Endodermal cell (in vitro differentiated cells): ENCODE measurements at regions not wholly inside any gene's neighbourhood (a gene's known extent, or its start where the extent isn't known, plus 50 kb on each side); places are given as distances from the start of the nearest gene placed in this dataset.
A peak's percentile ranks its signal among the peaks of the same experiment; 100 is the strongest.

Experiments used
- DNase-seq: peaks from one replicate; pipeline ENCODE4 v3.0.0-alpha.2; 2017
- H3K27ac ChIP-seq: 2 replicates; pipeline ENCODE4 v1.5.1; 2013; ENCODE audit warnings: mild to moderate bottlenecking, low read depth, low read length, moderate library complexity
- H3K27me3 ChIP-seq: 2 replicates; pipeline ENCODE4 v1.6.1; 2013; ENCODE audit warnings: mild to moderate bottlenecking, low read length, moderate library complexity; ENCODE audit not compliant: insufficient read depth, control insufficient read depth, poor library complexity, severe bottlenecking
- H3K36me3 ChIP-seq: 2 replicates; pipeline ENCODE4 v1.7.0; 2013; ENCODE audit warnings: mild to moderate bottlenecking, low read length, moderate library complexity; ENCODE audit not compliant: control insufficient read depth, insufficient read depth
- H3K4me1 ChIP-seq: one replicate; pipeline ENCODE4 v1.7.0; 2013; ENCODE audit warnings: low read length; ENCODE audit not compliant: control insufficient read depth, insufficient read depth
- H3K4me3 ChIP-seq: 2 replicates; pipeline ENCODE4 v1.5.1; 2013; ENCODE audit warnings: mild to moderate bottlenecking, low read length, moderate library complexity
- H3K9ac ChIP-seq: 2 replicates; pipeline ENCODE4 v1.6.1; 2013; ENCODE audit warnings: mild to moderate bottlenecking, low read length, moderate library complexity; ENCODE audit not compliant: poor library complexity, severe bottlenecking; ENCODE audit errors: extremely low read depth
- H3K9me3 ChIP-seq: 2 replicates; pipeline ENCODE4 v1.6.1; 2013; ENCODE audit warnings: mild to moderate bottlenecking, low read length, moderate library complexity; ENCODE audit not compliant: control insufficient read depth
- H3K27ac Mint-ChIP-seq: 2 replicates; pipeline ENCODE4 v1.8.0; 2020; ENCODE audit warnings: mixed read lengths
- H3K27me3 Mint-ChIP-seq: 2 replicates; pipeline ENCODE4 v1.8.0; 2021; ENCODE audit warnings: mild to moderate bottlenecking, mixed read lengths; ENCODE audit not compliant: insufficient read depth
- H3K36me3 Mint-ChIP-seq: 2 replicates; pipeline ENCODE4 v1.8.0; 2020; ENCODE audit warnings: low read depth, mixed read lengths
- H3K4me1 Mint-ChIP-seq: 2 replicates; pipeline ENCODE4 v1.8.0; 2020; ENCODE audit warnings: mixed read lengths
- H3K4me3 Mint-ChIP-seq: 2 replicates; pipeline ENCODE4 v1.8.0; 2020; ENCODE audit warnings: mild to moderate bottlenecking, moderate library complexity, mixed read lengths
- H3K9me3 Mint-ChIP-seq: 2 replicates; pipeline ENCODE4 v1.8.0; 2020; ENCODE audit warnings: mild to moderate bottlenecking, mixed read lengths
- WGBS, 2 experiments: methylation state at CpG; one replicate each; pipeline versions ENCODE4 v1.1.5 to v1.1.7; 2013; ENCODE audit warnings: missing lambda C conversion rate in 2 of 2, mixed read lengths in 1 of 2; ENCODE audit not compliant: insufficient coverage in 1 of 2, insufficient read length in 1 of 2; 5-methylcytosine and 5-hydroxymethylcytosine counted together
- TF ChIP-seq, protein P1 (sequence below): fragments of 200-600 bp; sonication (generic); conservative IDR thresholded peaks from 2 replicates; pipeline ENCODE4 v1.5.0; 2021; ENCODE audit warnings: antibody characterized with exemption, mild to moderate bottlenecking

DNA sequence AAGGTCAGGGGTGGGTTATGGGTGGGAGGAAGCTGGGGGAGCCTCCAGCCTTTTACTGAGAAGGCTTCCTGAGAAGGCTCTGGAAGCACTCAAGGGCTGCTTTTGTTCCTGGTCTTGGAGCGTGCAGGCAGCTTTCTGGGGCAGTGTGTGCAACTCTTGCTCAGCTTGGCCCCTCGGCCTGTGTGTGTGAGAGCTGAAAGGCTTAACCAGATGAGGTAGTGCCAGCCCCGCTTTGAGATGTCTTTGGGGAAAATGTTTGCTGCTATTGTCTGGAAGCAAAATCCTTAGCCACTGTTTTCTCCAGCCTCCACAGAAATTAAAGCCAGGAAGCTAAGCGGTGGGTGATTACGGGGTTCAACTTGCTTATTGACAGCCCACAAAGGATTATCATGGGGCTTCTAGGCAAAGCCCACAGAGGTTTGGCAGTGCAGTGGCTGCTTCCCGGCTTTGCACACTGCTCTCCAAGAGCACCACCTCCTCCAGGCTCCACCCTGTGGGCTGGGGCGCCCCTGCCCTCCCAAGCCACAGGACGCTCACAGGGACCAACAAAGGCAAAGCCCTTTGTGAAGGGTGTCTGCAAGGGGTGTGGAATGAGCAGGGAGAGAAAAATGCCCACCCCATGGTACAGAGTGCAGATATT, 121.7 kb upstream of the TLE3 start:
- H3K27me3 Mint-ChIP-seq, result peaks cover 27% of the 10 kb centered on the region
- no peaks in the 10 kb centered on the region for H3K9me3 Mint-ChIP-seq
- TF ChIP-seq, protein P1, sequence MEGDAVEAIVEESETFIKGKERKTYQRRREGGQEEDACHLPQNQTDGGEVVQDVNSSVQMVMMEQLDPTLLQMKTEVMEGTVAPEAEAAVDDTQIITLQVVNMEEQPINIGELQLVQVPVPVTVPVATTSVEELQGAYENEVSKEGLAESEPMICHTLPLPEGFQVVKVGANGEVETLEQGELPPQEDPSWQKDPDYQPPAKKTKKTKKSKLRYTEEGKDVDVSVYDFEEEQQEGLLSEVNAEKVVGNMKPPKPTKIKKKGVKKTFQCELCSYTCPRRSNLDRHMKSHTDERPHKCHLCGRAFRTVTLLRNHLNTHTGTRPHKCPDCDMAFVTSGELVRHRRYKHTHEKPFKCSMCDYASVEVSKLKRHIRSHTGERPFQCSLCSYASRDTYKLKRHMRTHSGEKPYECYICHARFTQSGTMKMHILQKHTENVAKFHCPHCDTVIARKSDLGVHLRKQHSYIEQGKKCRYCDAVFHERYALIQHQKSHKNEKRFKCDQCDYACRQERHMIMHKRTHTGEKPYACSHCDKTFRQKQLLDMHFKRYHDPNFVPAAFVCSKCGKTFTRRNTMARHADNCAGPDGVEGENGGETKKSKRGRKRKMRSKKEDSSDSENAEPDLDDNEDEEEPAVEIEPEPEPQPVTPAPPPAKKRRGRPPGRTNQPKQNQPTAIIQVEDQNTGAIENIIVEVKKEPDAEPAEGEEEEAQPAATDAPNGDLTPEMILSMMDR, result no peak
- H3K9me3 ChIP-seq, result no peaks in the 10 kb centered on the region
- no peak overlapping the region for H3K9ac ChIP-seq
- H3K4me3 Mint-ChIP-seq, result no peak overlapping the region
- H3K27me3 ChIP-seq, result peaks cover 8% of the 10 kb centered on the region
- WGBS, 2 experiments, result 86% methylated on average over 8 of the region's 8 CpGs; no CpG with 5 or more reads in 1 of the 2 experiments
- H3K36me3 ChIP-seq, result no peaks in the 10 kb centered on the region
- H3K27ac ChIP-seq, result peak overlapping the region; percentile 79
- peaks cover 4% of the 10 kb centered on the region for H3K4me1 Mint-ChIP-seq
- H3K4me3 ChIP-seq, result no peak overlapping the region
- H3K36me3 Mint-ChIP-seq, result no peaks in the 10 kb centered on the region
- H3K4me1 ChIP-seq, result no peaks in the 10 kb centered on the region
- H3K27ac Mint-ChIP-seq, result no peak overlapping the region
- DNase-seq, result peak; percentile 55

DNA sequence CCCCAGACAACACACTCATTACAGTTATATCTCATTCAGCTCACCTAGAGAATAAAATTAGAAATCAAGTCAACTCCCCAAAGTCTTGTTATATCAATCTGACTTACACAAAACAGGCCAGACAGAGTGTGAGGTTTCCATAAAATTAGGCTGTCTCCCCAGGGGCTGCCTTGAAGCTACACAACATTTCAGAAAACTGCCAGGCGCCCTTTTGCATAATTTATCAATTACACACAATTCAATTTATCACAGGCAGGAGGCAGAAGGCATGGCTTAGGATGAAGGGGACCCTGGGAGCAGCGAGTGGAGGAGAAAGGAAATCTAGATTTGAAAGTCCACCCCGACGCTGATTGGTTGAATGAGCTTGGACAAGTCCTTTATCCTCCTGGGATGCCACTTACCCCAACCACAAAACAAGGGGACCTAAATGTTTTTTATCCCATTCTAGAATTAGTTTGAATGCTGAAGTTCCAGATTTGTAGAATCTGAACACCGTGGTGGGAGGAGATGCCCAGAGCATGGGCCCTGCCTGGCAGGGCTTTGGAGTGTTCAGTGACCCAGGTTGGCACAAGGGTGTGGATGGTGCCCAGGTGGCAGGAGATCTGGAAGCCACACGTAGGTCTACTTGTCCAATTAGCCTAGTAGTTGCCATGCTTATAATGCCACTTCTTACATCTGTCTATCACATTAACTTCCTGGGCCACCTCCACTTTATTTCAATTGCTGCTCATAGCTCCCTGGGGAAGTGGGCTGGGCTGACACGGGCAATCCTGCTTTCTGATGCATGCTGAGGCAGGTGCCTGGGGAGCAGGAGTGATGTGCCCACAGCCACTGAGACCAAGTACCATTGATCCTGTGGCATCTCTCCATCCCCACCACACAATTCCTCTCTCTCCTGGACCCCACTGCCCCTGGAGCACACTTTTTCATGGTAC, 119.8 kb upstream of the TLE3 start:
- H3K27me3 Mint-ChIP-seq, result peaks cover 30% of the 10 kb centered on the region
- TF ChIP-seq, protein P1, result no peak
- peak overlapping the region; percentile 59 for H3K27ac ChIP-seq
- H3K4me3 ChIP-seq, result no peak overlapping the region
- H3K27me3 ChIP-seq, result peaks cover 8% of the 10 kb centered on the region
- peaks cover 8% of the 10 kb centered on the region for H3K4me1 ChIP-seq
- no peaks in the 10 kb centered on the region for H3K9me3 Mint-ChIP-seq
- H3K36me3 Mint-ChIP-seq, result no peaks in the 10 kb centered on the region
- no peak overlapping the region for H3K9ac ChIP-seq
- DNase-seq, result peak; percentile 20
- no peak overlapping the region for H3K27ac Mint-ChIP-seq
- no peaks in the 10 kb centered on the region for H3K36me3 ChIP-seq
- H3K4me1 Mint-ChIP-seq, result peaks cover 18% of the 10 kb centered on the region
- WGBS, 2 experiments, result 91 to 100% methylated on average over 2 to 6 of the region's 7 CpGs
- H3K9me3 ChIP-seq, result no peaks in the 10 kb centered on the region
- H3K4me3 Mint-ChIP-seq, result no peak overlapping the region

DNA sequence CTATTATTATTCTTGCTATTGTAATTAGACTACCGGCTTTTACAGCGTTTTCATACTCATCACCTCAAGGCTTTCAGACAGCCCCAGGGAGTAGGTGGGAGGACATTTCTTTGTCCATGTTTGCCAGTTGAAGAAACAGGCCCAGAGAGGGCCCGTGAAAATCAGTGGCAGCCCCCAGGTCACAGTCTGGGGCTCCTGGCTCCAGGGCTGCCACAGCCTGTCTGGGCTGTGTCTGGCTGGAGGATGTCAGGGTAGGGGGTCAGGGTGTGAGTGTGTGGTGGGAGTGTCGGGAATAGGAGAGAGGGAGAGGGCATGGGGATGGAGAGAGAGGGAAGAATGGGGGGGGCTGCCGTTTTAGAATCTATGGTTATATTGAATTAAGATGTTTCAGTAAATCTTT, 118.2 kb upstream of the TLE3 start:
- Mint-ChIP-seq H3K36me3 (no peaks in the 10 kb centered on the region), H3K4me1 (peaks cover 23% of the 10 kb centered on the region), H3K4me3 (no peak overlapping the region), H3K27ac (no peak overlapping the region), H3K27me3 (peaks cover 35% of the 10 kb centered on the region), H3K9me3 (no peaks in the 10 kb centered on the region)
- Histone ChIP-seq H3K27me3 (peaks cover 8% of the 10 kb centered on the region), H3K9ac (no peak overlapping the region), H3K4me1 (peaks cover 11% of the 10 kb centered on the region), H3K27ac (no peak overlapping the region), H3K9me3 (no peaks in the 10 kb centered on the region), H3K4me3 (no peak overlapping the region), H3K36me3 (no peaks in the 10 kb centered on the region)
- TF ChIP-seq, protein P1, result no peak
- 67 to 80% methylated on average over 2 to 5 of the region's 5 CpGs for WGBS, 2 experiments
- peak; percentile 29 for DNase-seq
